ENCODE measurements at regions not wholly inside any gene's neighbourhood (a gene's known extent, or its start where the extent isn't known, plus 50 kb on each side); places are given as distances from the start of the nearest gene placed in this dataset.
"Not testable (repeated sequence)": the region's sequence is repeated elsewhere in the genome, so short reads cannot be mapped to it uniquely, and the experiment has no call there.

GRCh38 chr7:65800191-65800590 lies 72.7 kb upstream of the VKORC1L1 start:
- TF ChIP-seq CTCF, POLR2A (IDR thresholded peaks at IDR 0.05): not testable (repeated sequence)

Measured in prostate gland (tissue), 2 donors.